ACHN (cell line): ENCODE measurements at regions not wholly inside any gene's neighbourhood (a gene's known extent, or its start where the extent isn't known, plus 50 kb on each side); places are given as distances from the start of the nearest gene placed in this dataset.
"Not testable (repeated sequence)": the region's sequence is repeated elsewhere in the genome, so short reads cannot be mapped to it uniquely, and the experiment has no call there.

Experiments used
- DNase-seq: peaks from one replicate; pipeline ENCODE4 v3.0.0-alpha.2; 2015
- in situ Hi-C: cut with HindIII; loops from 2 replicates; pipeline ENCODE4 v1.10.0; 2017; ENCODE audit warnings: low sequenced_read_pairs, low pct_ligation_motif_present, low pct_unique_long_range_greater_than_20kb

- DNase-seq, result no peak
- in situ Hi-C loops, result no loop called here
Observed at GRCh38 chr5:131019601-131020315, 145.3 kb downstream of the HINT1 start.

GRCh38 chr5:131019111-131019510, 145.9 kb downstream of the HINT1 start:
- no peak for DNase-seq
- in situ Hi-C loops, result no loop called here

- no peak for DNase-seq
- in situ Hi-C loops, result no loop called here
Observed at GRCh38 chr5:131008329-131008728, 156.7 kb downstream of the HINT1 start.

GRCh38 chr5:131005963-131006684, 158.9 kb downstream of the HINT1 start:
- in situ Hi-C loops, result no loop called here
- no peak for DNase-seq

- in situ Hi-C loops, result no loop called here
- no peak for DNase-seq
Observed at GRCh38 chr5:131001507-131001906, 163.5 kb downstream of the HINT1 start.

- in situ Hi-C loops, result no loop called here
Observed at GRCh38 chr5:131000289-131000688, 164.8 kb downstream of the HINT1 start.

GRCh38 chr5:130996720-130997119, 168.3 kb downstream of the HINT1 start:
- DNase-seq, in situ Hi-C loops: not testable (repeated sequence)

More at GRCh38 chr5:131000289-131000688, 164.8 kb downstream of the HINT1 start:
- DNase-seq, result no peak

GRCh38 chr5:130995851-130996250, 169.2 kb downstream of the HINT1 start:
- DNase-seq, result no peak
- in situ Hi-C loops, result no loop called here

- in situ Hi-C loops, result no loop called here
- no peak for DNase-seq
Observed at GRCh38 chr5:130995254-130995515, 169.9 kb downstream of the HINT1 start.

- in situ Hi-C loops, result no loop called here
- DNase-seq, result no peak
Observed at GRCh38 chr5:130994496-130995253, 170.4 kb downstream of the HINT1 start.

- no peak for DNase-seq
- in situ Hi-C loops, result no loop called here
Observed at GRCh38 chr5:130992621-130993020, 172.4 kb downstream of the HINT1 start.

- no peak for DNase-seq
- in situ Hi-C loops, result no loop called here
Observed at GRCh38 chr5:130992095-130992494, 173.0 kb downstream of the HINT1 start.

- in situ Hi-C loops, result no loop called here
- no peak for DNase-seq
Observed at GRCh38 chr5:130985776-130986175, 179.3 kb downstream of the HINT1 start.

- DNase-seq, result no peak
- in situ Hi-C loops, result no loop called here
Observed at GRCh38 chr5:130981663-130982062, 183.4 kb downstream of the HINT1 start.

GRCh38 chr5:130978475-130978874, 186.6 kb downstream of the HINT1 start:
- in situ Hi-C loops, result no loop called here
- no peak for DNase-seq

- no peak for DNase-seq
- in situ Hi-C loops, result no loop called here
Observed at GRCh38 chr5:130976493-130976892, 188.6 kb downstream of the HINT1 start.

GRCh38 chr5:130975847-130976246, 189.2 kb downstream of the HINT1 start:
- in situ Hi-C loops, result no loop called here
- DNase-seq, result no peak

- in situ Hi-C loops, result no loop called here
Observed at GRCh38 chr5:130975299-130975698, 189.8 kb downstream of the HINT1 start.

GRCh38 chr5:130974021-130974683, 190.9 kb downstream of the HINT1 start:
- in situ Hi-C loops, result no loop called here
- no peak for DNase-seq

More at GRCh38 chr5:130975299-130975698, 189.8 kb downstream of the HINT1 start:
- no peak for DNase-seq
